Loucy (cell line): ENCODE measurements at regions not wholly inside any gene's neighbourhood (a gene's known extent, or its start where the extent isn't known, plus 50 kb on each side); places are given as distances from the start of the nearest gene placed in this dataset.

Experiments
- EZH2phosphoT487 ChIP-seq: fragments of 200-600 bp; IDR thresholded peaks from 2 replicates; pipeline ENCODE4 v1.6.1; 2018; ENCODE audit warnings: antibody characterized with exemption, mild to moderate bottlenecking, moderate library complexity, borderline replicate concordance
- TF ChIP-seq, protein P1 (sequence below): fragments of 200-600 bp; sonication (generic); conservative IDR thresholded peaks from 2 replicates; pipeline ENCODE4 v1.5.1; 2014; ENCODE audit warnings: mild to moderate bottlenecking, antibody characterized with exemption, low read length

DNA sequence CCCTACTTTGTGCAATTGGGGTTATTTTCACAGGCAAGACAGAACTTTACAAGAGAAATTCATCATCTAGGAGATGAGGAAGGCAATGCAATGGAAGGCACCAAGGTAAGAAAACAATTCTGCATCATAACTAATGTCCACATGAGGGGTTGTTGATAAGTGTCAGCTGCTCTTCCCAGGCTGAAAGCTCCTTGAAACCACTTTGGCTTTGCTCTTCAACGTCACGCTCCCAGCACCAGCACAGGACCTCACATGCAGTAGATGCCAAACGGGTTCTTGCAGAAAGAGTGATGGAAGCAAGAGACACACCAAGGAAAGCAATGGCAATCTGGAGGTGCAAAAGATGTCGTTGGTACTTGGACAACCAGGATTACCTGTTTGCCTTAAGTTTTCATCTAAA lies 485.5 kb downstream of the BCL11B start:
- TF ChIP-seq, protein P1, sequence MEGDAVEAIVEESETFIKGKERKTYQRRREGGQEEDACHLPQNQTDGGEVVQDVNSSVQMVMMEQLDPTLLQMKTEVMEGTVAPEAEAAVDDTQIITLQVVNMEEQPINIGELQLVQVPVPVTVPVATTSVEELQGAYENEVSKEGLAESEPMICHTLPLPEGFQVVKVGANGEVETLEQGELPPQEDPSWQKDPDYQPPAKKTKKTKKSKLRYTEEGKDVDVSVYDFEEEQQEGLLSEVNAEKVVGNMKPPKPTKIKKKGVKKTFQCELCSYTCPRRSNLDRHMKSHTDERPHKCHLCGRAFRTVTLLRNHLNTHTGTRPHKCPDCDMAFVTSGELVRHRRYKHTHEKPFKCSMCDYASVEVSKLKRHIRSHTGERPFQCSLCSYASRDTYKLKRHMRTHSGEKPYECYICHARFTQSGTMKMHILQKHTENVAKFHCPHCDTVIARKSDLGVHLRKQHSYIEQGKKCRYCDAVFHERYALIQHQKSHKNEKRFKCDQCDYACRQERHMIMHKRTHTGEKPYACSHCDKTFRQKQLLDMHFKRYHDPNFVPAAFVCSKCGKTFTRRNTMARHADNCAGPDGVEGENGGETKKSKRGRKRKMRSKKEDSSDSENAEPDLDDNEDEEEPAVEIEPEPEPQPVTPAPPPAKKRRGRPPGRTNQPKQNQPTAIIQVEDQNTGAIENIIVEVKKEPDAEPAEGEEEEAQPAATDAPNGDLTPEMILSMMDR: no peak
- TF ChIP-seq EZH2phosphoT487: no peak
